ENCODE measurements at regions not wholly inside any gene's neighbourhood (a gene's known extent, or its start where the extent isn't known, plus 50 kb on each side); places are given as distances from the start of the nearest gene placed in this dataset.
A peak's percentile ranks its signal among the peaks of the same experiment; 100 is the strongest.

- H3K4me1 ChIP-seq (ENCODE audit: control insufficient read depth, insufficient read depth, low read length) = peaks cover 3% of the 10 kb centered on the region
- no peak overlapping the region for H3K4me3 ChIP-seq (ENCODE audit: low read length)
- H3K9me3 ChIP-seq (replicated peaks; ENCODE audit: control insufficient read depth, low read depth, low read length) = no peaks in the 10 kb centered on the region
- DNase-seq = no peak
- no peak overlapping the region for H3K27ac ChIP-seq (ENCODE audit: low read length)
- no peaks in the 10 kb centered on the region for H3K27me3 ChIP-seq (ENCODE audit: control insufficient read depth, insufficient read depth, low read length)
- no peaks in the 10 kb centered on the region for H3K36me3 ChIP-seq (ENCODE audit: control insufficient read depth, insufficient read depth, low read length)
- no CpG with 5 or more reads among the region's 2 CpGs for WGBS (ENCODE audit: insufficient coverage)
Observed at GRCh38 chr3:110178965-110179364, 841.6 kb upstream of the DPPA4 start.

DNA sequence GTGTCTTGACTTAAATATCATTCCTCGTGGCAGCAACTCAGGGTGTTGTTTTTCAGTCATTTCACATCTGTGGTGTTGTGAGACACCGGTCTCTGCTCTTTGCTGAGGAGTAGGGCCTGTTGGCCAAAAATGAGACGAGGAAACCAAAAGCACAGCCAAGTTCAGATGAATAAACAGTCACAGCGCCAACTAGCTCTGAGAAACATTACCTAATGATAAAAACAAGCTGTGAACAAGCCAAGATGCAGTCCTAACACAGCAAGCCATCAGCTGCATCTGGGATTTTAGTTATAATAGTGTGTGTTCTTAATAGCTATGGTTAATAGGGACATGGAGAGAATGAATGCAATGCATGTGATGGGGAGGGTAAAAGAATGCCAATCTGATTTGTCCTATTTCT, 843.4 kb upstream of the DPPA4 start:
- Histone ChIP-seq H3K27me3 (ENCODE audit: control insufficient read depth, insufficient read depth, low read length) (no peaks in the 10 kb centered on the region), H3K36me3 (ENCODE audit: control insufficient read depth, insufficient read depth, low read length) (no peaks in the 10 kb centered on the region), H3K9me3 (replicated peaks; ENCODE audit: control insufficient read depth, low read depth, low read length) (no peaks in the 10 kb centered on the region), H3K27ac (ENCODE audit: low read length) (peak overlapping the region; percentile 67), H3K4me3 (ENCODE audit: low read length) (no peak overlapping the region), H3K4me1 (ENCODE audit: control insufficient read depth, insufficient read depth, low read length) (peaks cover 3% of the 10 kb centered on the region)
- DNase-seq = peak; percentile 97
- no CpG with 5 or more reads among the region's 4 CpGs for WGBS (ENCODE audit: insufficient coverage)

GRCh38 chr3:110181226-110181625, 843.9 kb upstream of the DPPA4 start:
- WGBS (ENCODE audit: insufficient coverage) = no CpG with 5 or more reads among the region's 3 CpGs
- H3K36me3 ChIP-seq (ENCODE audit: control insufficient read depth, insufficient read depth, low read length) = no peaks in the 10 kb centered on the region
- H3K9me3 ChIP-seq (replicated peaks; ENCODE audit: control insufficient read depth, low read depth, low read length) = no peaks in the 10 kb centered on the region
- no peaks in the 10 kb centered on the region for H3K27me3 ChIP-seq (ENCODE audit: control insufficient read depth, insufficient read depth, low read length)
- peak; percentile 78 for DNase-seq
- H3K27ac ChIP-seq (ENCODE audit: low read length) = peak overlapping the region; percentile 65
- no peak overlapping the region for H3K4me3 ChIP-seq (ENCODE audit: low read length)
- H3K4me1 ChIP-seq (ENCODE audit: control insufficient read depth, insufficient read depth, low read length) = peaks cover 3% of the 10 kb centered on the region

GRCh38 chr3:110184536-110184935, 847.2 kb upstream of the DPPA4 start:
- no CpG with 5 or more reads among the region's 1 CpG for WGBS (ENCODE audit: insufficient coverage)
- Histone ChIP-seq H3K9me3 (replicated peaks; ENCODE audit: control insufficient read depth, low read depth, low read length) (no peaks in the 10 kb centered on the region), H3K27me3 (ENCODE audit: control insufficient read depth, insufficient read depth, low read length) (no peaks in the 10 kb centered on the region), H3K4me3 (ENCODE audit: low read length) (no peak overlapping the region), H3K4me1 (ENCODE audit: control insufficient read depth, insufficient read depth, low read length) (peaks cover 3% of the 10 kb centered on the region), H3K36me3 (ENCODE audit: control insufficient read depth, insufficient read depth, low read length) (no peaks in the 10 kb centered on the region), H3K27ac (ENCODE audit: low read length) (no peak overlapping the region)
- peak; percentile 54 for DNase-seq

GRCh38 chr3:110193074-110193473, 855.7 kb upstream of the DPPA4 start:
- H3K4me3 ChIP-seq (ENCODE audit: low read length) = no peak overlapping the region
- WGBS (ENCODE audit: insufficient coverage) = 92% methylated on average over 2 of the region's 2 CpGs
- H3K9me3 ChIP-seq (replicated peaks; ENCODE audit: control insufficient read depth, low read depth, low read length) = no peaks in the 10 kb centered on the region
- H3K4me1 ChIP-seq (ENCODE audit: control insufficient read depth, insufficient read depth, low read length) = no peaks in the 10 kb centered on the region
- no peaks in the 10 kb centered on the region for H3K36me3 ChIP-seq (ENCODE audit: control insufficient read depth, insufficient read depth, low read length)
- no peaks in the 10 kb centered on the region for H3K27me3 ChIP-seq (ENCODE audit: control insufficient read depth, insufficient read depth, low read length)
- no peak for DNase-seq
- H3K27ac ChIP-seq (ENCODE audit: low read length) = no peak overlapping the region

- Histone ChIP-seq H3K27me3 (ENCODE audit: control insufficient read depth, insufficient read depth, low read length) (no peaks in the 10 kb centered on the region), H3K4me1 (ENCODE audit: control insufficient read depth, insufficient read depth, low read length) (no peaks in the 10 kb centered on the region), H3K4me3 (ENCODE audit: low read length) (no peak overlapping the region), H3K36me3 (ENCODE audit: control insufficient read depth, insufficient read depth, low read length) (no peaks in the 10 kb centered on the region), H3K27ac (ENCODE audit: low read length) (no peak overlapping the region), H3K9me3 (replicated peaks; ENCODE audit: control insufficient read depth, low read depth, low read length) (peaks cover 4% of the 10 kb centered on the region)
- DNase-seq = no peak
- WGBS (ENCODE audit: insufficient coverage) = 80% methylated on average over 11 of the region's 12 CpGs
Observed at GRCh38 chr3:110198717-110199587, 861.6 kb upstream of the DPPA4 start.

DNA sequence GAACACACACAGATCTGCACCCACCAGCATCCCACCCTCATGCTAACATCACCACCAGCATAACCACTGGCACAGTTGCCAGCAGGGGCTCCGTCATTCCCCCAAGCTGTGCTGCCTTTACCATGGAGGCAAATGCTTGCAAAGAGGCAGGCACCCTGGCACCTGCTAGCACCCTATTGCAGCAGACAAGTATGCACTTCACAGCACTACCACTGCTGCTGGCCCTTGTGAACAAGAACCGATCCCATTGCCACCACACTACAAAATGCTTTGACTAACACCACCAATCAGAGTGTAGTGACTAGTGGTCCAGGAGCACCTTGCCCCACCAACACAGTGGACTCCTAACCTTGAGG, 862.2 kb upstream of the DPPA4 start:
- 94% methylated on average over 2 of the region's 2 CpGs for WGBS (ENCODE audit: insufficient coverage)
- H3K4me1 ChIP-seq (ENCODE audit: control insufficient read depth, insufficient read depth, low read length) = no peaks in the 10 kb centered on the region

DNA sequence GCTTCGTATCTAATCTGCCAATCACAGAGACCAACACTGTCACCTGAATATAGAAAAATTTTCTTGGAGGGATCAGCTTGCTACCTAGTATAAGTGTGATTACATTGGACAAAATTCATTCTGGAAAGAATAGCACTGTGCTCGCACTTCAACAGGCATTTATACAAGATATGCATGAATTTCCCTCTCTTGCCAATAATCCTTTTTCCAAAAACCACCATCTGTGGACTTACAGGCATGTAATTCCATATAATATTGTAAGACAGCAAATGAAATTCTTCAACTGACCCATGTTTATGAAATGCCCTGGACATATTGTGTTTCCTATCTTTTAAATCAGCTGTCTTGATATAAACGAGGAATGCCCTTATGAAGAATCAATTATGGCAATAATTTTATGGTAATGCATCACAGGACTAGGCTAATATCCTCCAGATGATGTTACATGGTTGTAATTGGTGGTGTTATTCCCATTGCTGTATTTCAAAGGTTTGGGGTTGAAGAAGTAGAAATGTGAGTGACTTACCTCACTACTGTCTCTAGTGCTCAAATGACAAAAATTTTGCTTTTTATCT, 861.4 kb upstream of the NECTIN3 start:
- peaks cover 4% of the 10 kb centered on the region for H3K9me3 ChIP-seq (replicated peaks; ENCODE audit: control insufficient read depth, low read depth, low read length)
- no peak overlapping the region for H3K27ac ChIP-seq (ENCODE audit: low read length)
- no peak overlapping the region for H3K4me3 ChIP-seq (ENCODE audit: low read length)
- no CpG with 5 or more reads among the region's 3 CpGs for whole genome bisulfite sequencing (ENCODE audit: insufficient coverage)
- H3K36me3 ChIP-seq (ENCODE audit: control insufficient read depth, insufficient read depth, low read length) = no peaks in the 10 kb centered on the region
- peak; percentile 25 for DNase-seq
- H3K4me1 ChIP-seq (ENCODE audit: control insufficient read depth, insufficient read depth, low read length) = no peaks in the 10 kb centered on the region
- no peaks in the 10 kb centered on the region for H3K27me3 ChIP-seq (ENCODE audit: control insufficient read depth, insufficient read depth, low read length)

More for the DNA sequence above, 862.2 kb upstream of the DPPA4 start:
- Histone ChIP-seq H3K36me3 (ENCODE audit: control insufficient read depth, insufficient read depth, low read length) (no peaks in the 10 kb centered on the region), H3K9me3 (replicated peaks; ENCODE audit: control insufficient read depth, low read depth, low read length) (peaks cover 4% of the 10 kb centered on the region), H3K4me3 (ENCODE audit: low read length) (no peak overlapping the region), H3K27ac (ENCODE audit: low read length) (no peak overlapping the region), H3K27me3 (ENCODE audit: control insufficient read depth, insufficient read depth, low read length) (no peaks in the 10 kb centered on the region)
- no peak for DNase-seq

GRCh38 chr3:110226645-110227044, 845.0 kb upstream of the NECTIN3 start:
- Histone ChIP-seq H3K4me1 (ENCODE audit: control insufficient read depth, insufficient read depth, low read length) (no peaks in the 10 kb centered on the region), H3K9me3 (replicated peaks; ENCODE audit: control insufficient read depth, low read depth, low read length) (no peaks in the 10 kb centered on the region), H3K27me3 (ENCODE audit: control insufficient read depth, insufficient read depth, low read length) (no peaks in the 10 kb centered on the region), H3K4me3 (ENCODE audit: low read length) (no peak overlapping the region), H3K27ac (ENCODE audit: low read length) (no peak overlapping the region), H3K36me3 (ENCODE audit: control insufficient read depth, insufficient read depth, low read length) (no peaks in the 10 kb centered on the region)
- no CpG with 5 or more reads among the region's 1 CpG for WGBS (ENCODE audit: insufficient coverage)
- DNase-seq = no peak

DNA sequence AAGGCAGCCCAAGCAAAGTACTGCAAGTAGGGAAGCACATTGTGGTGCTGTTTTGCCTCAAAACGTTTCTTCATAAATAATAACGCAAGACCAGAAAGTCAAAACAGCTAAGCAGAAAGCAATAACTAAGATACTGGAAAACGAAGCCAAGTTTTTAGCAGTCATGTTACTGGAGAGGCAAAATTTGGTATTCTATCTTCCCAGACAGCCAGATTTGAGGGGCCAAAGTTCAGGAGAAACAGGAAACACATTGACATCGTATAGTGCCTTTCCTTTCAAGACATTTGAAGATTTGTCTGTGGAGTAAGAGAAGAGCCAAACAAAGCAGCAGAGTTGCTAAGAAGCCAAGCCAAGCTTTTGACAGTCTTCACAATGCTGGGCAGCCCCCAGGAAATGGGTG, 843.6 kb upstream of the NECTIN3 start:
- no peak overlapping the region for H3K4me3 ChIP-seq (ENCODE audit: low read length)
- no peaks in the 10 kb centered on the region for H3K27me3 ChIP-seq (ENCODE audit: control insufficient read depth, insufficient read depth, low read length)
- no peak overlapping the region for H3K27ac ChIP-seq (ENCODE audit: low read length)
- no peaks in the 10 kb centered on the region for H3K36me3 ChIP-seq (ENCODE audit: control insufficient read depth, insufficient read depth, low read length)
- H3K9me3 ChIP-seq (replicated peaks; ENCODE audit: control insufficient read depth, low read depth, low read length) = no peaks in the 10 kb centered on the region
- 80% methylated on average over 4 of the region's 4 CpGs for WGBS (ENCODE audit: insufficient coverage)
- peak; percentile 2 for DNase-seq
- no peaks in the 10 kb centered on the region for H3K4me1 ChIP-seq (ENCODE audit: control insufficient read depth, insufficient read depth, low read length)

Measured in muscle of leg (tissue), 3 donors.